PC-3 (cell line): ENCODE measurements at regions not wholly inside any gene's neighbourhood (a gene's known extent, or its start where the extent isn't known, plus 50 kb on each side); places are given as distances from the start of the nearest gene placed in this dataset.
A peak's percentile ranks its signal among the peaks of the same experiment; 100 is the strongest.

Experiments
- ATAC-seq: fragments of 200-7000 bp; cut with Tn5 transposase; 2 replicates; pipeline ENCODE4 v1.9.1; 2020; ENCODE audit warnings: mild to moderate bottlenecking, moderate library complexity
- BruUV-seq: library from RNA; stranded (reverse); fragments of 400-500 nt; replicated peaks from 2 replicates; lab custom pipeline; 2021; lab: Mats Ljungman, UMichigan
- CTCF ChIA-PET: fragments of 300-600 bp; sonication (Branson Sonifier 250); formaldehyde crosslinking; loops from one replicate; lab custom pipeline; 2022; ENCODE audit warnings: antibody characterized with exemption; lab: Charles Lee
- POLR2A ChIA-PET: fragments of 300-600 bp; sonication (Branson Sonifier 250); formaldehyde crosslinking; loops from one replicate; lab custom pipeline; 2022; ENCODE audit warnings: antibody characterized with exemption; ENCODE audit not compliant: unreplicated experiment; lab: Charles Lee
- DNase-seq: peaks from one replicate; pipeline ENCODE4 v3.0.0-alpha.2; 2015
- H2AFZ ChIP-seq: fragments of 300-600 bp; sonication (generic); 2 replicates; pipeline ENCODE4 v1.6.0; 2016; ENCODE audit warnings: antibody characterized with exemption, low read length
- H3F3A ChIP-seq: fragments of 300-600 bp; sonication (generic); one replicate; pipeline ENCODE4 v1.6.0; 2017; ENCODE audit warnings: antibody characterized with exemption, low read length, control low read depth, mild to moderate bottlenecking; ENCODE audit not compliant: unreplicated experiment
- H3K27ac ChIP-seq: fragments of 300-600 bp; sonication (generic); 2 replicates; pipeline ENCODE4 v1.5.1; 2016; ENCODE audit warnings: mild to moderate bottlenecking, low read length
- H3K27me3 ChIP-seq: fragments of 300-600 bp; sonication (generic); 2 replicates; pipeline ENCODE4 v1.6.1; 2016; ENCODE audit warnings: low read length, mixed read lengths
- H3K36me3 ChIP-seq: fragments of 300-600 bp; sonication (generic); 2 replicates; pipeline ENCODE4 v1.6.1; 2016; ENCODE audit warnings: low read depth, mixed run types, low read length, mixed read lengths
- H3K4me1 ChIP-seq: fragments of 300-600 bp; sonication (generic); 2 replicates; pipeline ENCODE4 v1.5.1; 2016; ENCODE audit warnings: low read length; ENCODE audit not compliant: insufficient read depth
- H3K4me2 ChIP-seq: fragments of 300-600 bp; sonication (generic); 2 replicates; pipeline ENCODE4 v1.6.0; 2016; ENCODE audit warnings: low read length
- H3K4me3 ChIP-seq: fragments of 300-600 bp; sonication (generic); 2 replicates; pipeline ENCODE4 v1.5.1; 2016; ENCODE audit warnings: mild to moderate bottlenecking, low read length, mixed read lengths
- H3K79me2 ChIP-seq: fragments of 300-600 bp; sonication (generic); 2 replicates; pipeline ENCODE4 v1.6.1; 2017; ENCODE audit warnings: low read length, mixed read lengths
- H3K9ac ChIP-seq: fragments of 300-600 bp; sonication (generic); 2 replicates; pipeline ENCODE4 v1.6.0; 2016; ENCODE audit warnings: mild to moderate bottlenecking, low read length
- H3K9me2 ChIP-seq: fragments of 300-600 bp; sonication (generic); replicated peaks from 2 replicates; pipeline ENCODE4 v1.6.1; 2016; ENCODE audit warnings: mixed run types, low read length, mixed read lengths
- H3K9me3 ChIP-seq: fragments of 300-600 bp; sonication (generic); 2 replicates; pipeline ENCODE4 v1.6.1; 2016; ENCODE audit warnings: low read length, mixed read lengths
- H4K20me1 ChIP-seq: fragments of 300-600 bp; sonication (generic); 2 replicates; pipeline ENCODE4 v1.6.1; 2016; ENCODE audit warnings: low read length, mixed read lengths
- EZH2 ChIP-seq: fragments of 300-600 bp; sonication (generic); IDR thresholded peaks from one replicate; pipeline ENCODE4 v1.6.1; 2017; ENCODE audit warnings: antibody characterized with exemption, mild to moderate bottlenecking, low read length; ENCODE audit not compliant: unreplicated experiment
- EZH2phosphoT487 ChIP-seq: fragments of 300-600 bp; sonication (generic); IDR thresholded peaks from 2 replicates; pipeline ENCODE4 v1.6.1; 2018; ENCODE audit warnings: mild to moderate bottlenecking, antibody characterized with exemption, low read length, borderline replicate concordance
- intact Hi-C: fragments of 100-400 bp; cut with micrococcal nuclease; formaldehyde crosslinking; loops from 2 replicates; pipeline ENCODE4 v1.9.0; 2023
- TF ChIP-seq, protein P1 (sequence below): fragments of 300-600 bp; sonication (generic); conservative IDR thresholded peaks from 2 replicates; pipeline ENCODE4 v1.5.1; 2017; ENCODE audit warnings: antibody characterized with exemption, low read depth, mild to moderate bottlenecking, low read length

GRCh38 chr18:28922936-28923335, 746.0 kb upstream of the CDH2 start:
- ATAC-seq (no peak), DNase-seq (no peak)
- Histone ChIP-seq H3K4me2 (no peak overlapping the region), H3K27ac (no peak overlapping the region), H3K79me2 (no peaks in the 10 kb centered on the region), H3K36me3 (no peaks in the 10 kb centered on the region), H4K20me1 (no peaks in the 10 kb centered on the region), H3K9me2 (no peaks in the 10 kb centered on the region), H3K27me3 (no peaks in the 10 kb centered on the region), H3K9ac (no peak overlapping the region), H3F3A (no peaks in the 10 kb centered on the region), H3K4me1 (no peaks in the 10 kb centered on the region), H2AFZ (no peak overlapping the region), H3K4me3 (no peak overlapping the region), H3K9me3 (no peaks in the 10 kb centered on the region)
- TF ChIP-seq EZH2 = no peak
- no peak for TF ChIP-seq EZH2phosphoT487
- TF ChIP-seq, protein P1, sequence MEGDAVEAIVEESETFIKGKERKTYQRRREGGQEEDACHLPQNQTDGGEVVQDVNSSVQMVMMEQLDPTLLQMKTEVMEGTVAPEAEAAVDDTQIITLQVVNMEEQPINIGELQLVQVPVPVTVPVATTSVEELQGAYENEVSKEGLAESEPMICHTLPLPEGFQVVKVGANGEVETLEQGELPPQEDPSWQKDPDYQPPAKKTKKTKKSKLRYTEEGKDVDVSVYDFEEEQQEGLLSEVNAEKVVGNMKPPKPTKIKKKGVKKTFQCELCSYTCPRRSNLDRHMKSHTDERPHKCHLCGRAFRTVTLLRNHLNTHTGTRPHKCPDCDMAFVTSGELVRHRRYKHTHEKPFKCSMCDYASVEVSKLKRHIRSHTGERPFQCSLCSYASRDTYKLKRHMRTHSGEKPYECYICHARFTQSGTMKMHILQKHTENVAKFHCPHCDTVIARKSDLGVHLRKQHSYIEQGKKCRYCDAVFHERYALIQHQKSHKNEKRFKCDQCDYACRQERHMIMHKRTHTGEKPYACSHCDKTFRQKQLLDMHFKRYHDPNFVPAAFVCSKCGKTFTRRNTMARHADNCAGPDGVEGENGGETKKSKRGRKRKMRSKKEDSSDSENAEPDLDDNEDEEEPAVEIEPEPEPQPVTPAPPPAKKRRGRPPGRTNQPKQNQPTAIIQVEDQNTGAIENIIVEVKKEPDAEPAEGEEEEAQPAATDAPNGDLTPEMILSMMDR = no peak
- no TSS peak for BruUV-seq
- ChIA-PET POLR2A (interaction anchor here (0.6 kb wide), 1 partner anchor 41 kb away, joined by 8 read pairs; no protein-coding TSS in a partner anchor), CTCF (no interaction called here)
- intact Hi-C loops = no loop called here

GRCh38 chr18:28916456-28916855, 739.5 kb upstream of the CDH2 start:
- CTCF ChIA-PET = no interaction called here
- H3K4me2 ChIP-seq = no peak overlapping the region

GRCh38 chr18:28905509-28905908, 728.6 kb upstream of the CDH2 start:
- BruUV-seq = no TSS peak
- ChIA-PET POLR2A (no interaction called here), CTCF (no interaction called here)
- no peaks in the 10 kb centered on the region for H4K20me1 ChIP-seq
- no peak overlapping the region for H3K27ac ChIP-seq
- peak overlapping the region; percentile 13; the same call in 1 of the 2 replicates for H2AFZ ChIP-seq
- intact Hi-C loops = no loop called here
- 0 out of 2 replicates have a peak overlapping the region, but pooled peaks have one; percentile 21 for H3K4me2 ChIP-seq
- H3K9ac ChIP-seq = no peak overlapping the region
- no peaks in the 10 kb centered on the region for H3K9me2 ChIP-seq
- H3K27me3 ChIP-seq = no peaks in the 10 kb centered on the region
- ATAC-seq (peak; percentile 92), DNase-seq (peak; percentile 74)
- no peaks in the 10 kb centered on the region for H3K9me3 ChIP-seq
- no peaks in the 10 kb centered on the region for H3K79me2 ChIP-seq
- no peak for TF ChIP-seq EZH2phosphoT487
- TF ChIP-seq, protein P1 = no peak
- no peak for TF ChIP-seq EZH2
- H3K4me3 ChIP-seq = no peak overlapping the region
- H3F3A ChIP-seq = no peaks in the 10 kb centered on the region
- H3K4me1 ChIP-seq = peaks cover 10% of the 10 kb centered on the region
- H3K36me3 ChIP-seq = no peaks in the 10 kb centered on the region

More at GRCh38 chr18:28916456-28916855, 739.5 kb upstream of the CDH2 start:
- Histone ChIP-seq H3K4me3 (no peak overlapping the region), H2AFZ (no peak overlapping the region), H3K36me3 (no peaks in the 10 kb centered on the region), H4K20me1 (no peaks in the 10 kb centered on the region), H3K4me1 (no peaks in the 10 kb centered on the region), H3K9me3 (peaks cover 5% of the 10 kb centered on the region; the same call in 1 of the 2 replicates), H3K27ac (no peak overlapping the region), H3K79me2 (no peaks in the 10 kb centered on the region), H3K9ac (no peak overlapping the region), H3K9me2 (no peaks in the 10 kb centered on the region), H3K27me3 (no peaks in the 10 kb centered on the region), H3F3A (no peaks in the 10 kb centered on the region)
- BruUV-seq = no TSS peak
- no peak for TF ChIP-seq EZH2
- ATAC-seq (no peak), DNase-seq (no peak)
- intact Hi-C loops = no loop called here
- POLR2A ChIA-PET = interaction anchor here (0.6 kb wide), 1 partner anchor 394 kb away, joined by 4 read pairs; no protein-coding TSS in a partner anchor
